ENCODE measurements at regions not wholly inside any gene's neighbourhood (a gene's known extent, or its start where the extent isn't known, plus 50 kb on each side); places are given as distances from the start of the nearest gene placed in this dataset.

DNA sequence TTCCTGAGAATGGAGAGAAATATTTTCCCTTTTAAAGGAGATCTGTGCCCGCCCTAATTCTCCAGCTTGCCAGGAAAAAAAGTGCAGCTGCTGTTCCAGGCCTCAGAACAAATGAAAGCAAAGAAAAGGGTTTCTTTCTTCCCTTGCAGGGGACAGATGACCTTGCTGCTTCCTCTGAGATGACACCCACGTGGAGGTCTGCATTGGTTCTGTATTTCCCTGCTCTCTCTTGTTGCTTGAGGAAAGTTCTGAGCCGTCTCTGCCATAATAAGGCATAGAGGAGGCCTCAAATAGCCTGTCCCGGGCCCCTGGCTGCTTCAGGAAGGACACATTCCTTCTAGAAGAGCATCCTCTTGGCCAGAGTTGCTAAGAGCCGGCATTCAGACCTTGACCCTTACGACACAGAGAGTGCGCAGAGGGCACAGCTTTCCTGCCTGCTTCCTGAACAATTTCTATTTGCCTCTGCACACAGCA is 501.8 kb upstream of the SULF2 start (continued):
- TF ChIP-seq, protein P1, sequence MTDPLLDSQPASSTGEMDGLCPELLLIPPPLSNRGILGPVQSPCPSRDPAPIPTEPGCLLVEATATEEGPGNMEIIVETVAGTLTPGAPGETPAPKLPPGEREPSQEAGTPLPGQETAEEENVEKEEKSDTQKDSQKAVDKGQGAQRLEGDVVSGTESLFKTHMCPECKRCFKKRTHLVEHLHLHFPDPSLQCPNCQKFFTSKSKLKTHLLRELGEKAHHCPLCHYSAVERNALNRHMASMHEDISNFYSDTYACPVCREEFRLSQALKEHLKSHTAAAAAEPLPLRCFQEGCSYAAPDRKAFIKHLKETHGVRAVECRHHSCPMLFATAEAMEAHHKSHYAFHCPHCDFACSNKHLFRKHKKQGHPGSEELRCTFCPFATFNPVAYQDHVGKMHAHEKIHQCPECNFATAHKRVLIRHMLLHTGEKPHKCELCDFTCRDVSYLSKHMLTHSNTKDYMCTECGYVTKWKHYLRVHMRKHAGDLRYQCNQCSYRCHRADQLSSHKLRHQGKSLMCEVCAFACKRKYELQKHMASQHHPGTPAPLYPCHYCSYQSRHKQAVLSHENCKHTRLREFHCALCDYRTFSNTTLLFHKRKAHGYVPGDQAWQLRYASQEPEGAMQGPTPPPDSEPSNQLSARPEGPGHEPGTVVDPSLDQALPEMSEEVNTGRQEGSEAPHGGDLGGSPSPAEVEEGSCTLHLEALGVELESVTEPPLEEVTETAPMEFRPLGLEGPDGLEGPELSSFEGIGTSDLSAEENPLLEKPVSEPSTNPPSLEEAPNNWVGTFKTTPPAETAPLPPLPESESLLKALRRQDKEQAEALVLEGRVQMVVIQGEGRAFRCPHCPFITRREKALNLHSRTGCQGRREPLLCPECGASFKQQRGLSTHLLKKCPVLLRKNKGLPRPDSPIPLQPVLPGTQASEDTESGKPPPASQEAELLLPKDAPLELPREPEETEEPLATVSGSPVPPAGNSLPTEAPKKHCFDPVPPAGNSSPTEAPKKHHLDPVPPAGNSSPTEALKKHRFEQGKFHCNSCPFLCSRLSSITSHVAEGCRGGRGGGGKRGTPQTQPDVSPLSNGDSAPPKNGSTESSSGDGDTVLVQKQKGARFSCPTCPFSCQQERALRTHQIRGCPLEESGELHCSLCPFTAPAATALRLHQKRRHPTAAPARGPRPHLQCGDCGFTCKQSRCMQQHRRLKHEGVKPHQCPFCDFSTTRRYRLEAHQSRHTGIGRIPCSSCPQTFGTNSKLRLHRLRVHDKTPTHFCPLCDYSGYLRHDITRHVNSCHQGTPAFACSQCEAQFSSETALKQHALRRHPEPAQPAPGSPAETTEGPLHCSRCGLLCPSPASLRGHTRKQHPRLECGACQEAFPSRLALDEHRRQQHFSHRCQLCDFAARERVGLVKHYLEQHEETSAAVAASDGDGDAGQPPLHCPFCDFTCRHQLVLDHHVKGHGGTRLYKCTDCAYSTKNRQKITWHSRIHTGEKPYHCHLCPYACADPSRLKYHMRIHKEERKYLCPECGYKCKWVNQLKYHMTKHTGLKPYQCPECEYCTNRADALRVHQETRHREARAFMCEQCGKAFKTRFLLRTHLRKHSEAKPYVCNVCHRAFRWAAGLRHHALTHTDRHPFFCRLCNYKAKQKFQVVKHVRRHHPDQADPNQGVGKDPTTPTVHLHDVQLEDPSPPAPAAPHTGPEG (CRISPR knock-in tag; IDR thresholded peaks at IDR 0.05), result no peak
- TF ChIP-seq FOXO1 (CRISPR knock-in tag; IDR thresholded peaks at IDR 0.05) (no peak), RCOR2 (CRISPR knock-in tag; IDR thresholded peaks at IDR 0.05) (0 out of 2 replicates have a peak, but pooled peaks have one; percentile 14), HMG20A (CRISPR knock-in tag; IDR thresholded peaks at IDR 0.05; ENCODE audit: borderline replicate concordance) (no peak), HNF4A (CRISPR knock-in tag; IDR thresholded peaks at IDR 0.05) (peak; percentile 67), NR2F6 (IDR thresholded peaks at IDR 0.05) (peak; percentile 85), NR2F6 (CRISPR knock-in tag; IDR thresholded peaks at IDR 0.05) (peak; percentile 90), ZNF878 (CRISPR knock-in tag; IDR thresholded peaks at IDR 0.05) (no peak), RXRA (CRISPR knock-in tag; IDR thresholded peaks at IDR 0.05) (0 out of 2 replicates have a peak, but pooled peaks have one; percentile 22), ZNF331 (CRISPR knock-in tag; IDR thresholded peaks at IDR 0.05) (no peak), NFE2L2 (IDR thresholded peaks at IDR 0.05; ENCODE audit: low read length) (no peak), SSRP1 (CRISPR knock-in tag; IDR thresholded peaks at IDR 0.05) (no peak), EZH2 (conservative IDR thresholded peaks at IDR 0.05; ENCODE audit: low read depth, low read length) (no peak), EP300 (IDR thresholded peaks at IDR 0.05; ENCODE audit: low read depth in 2 of 2, low read length in 2 of 2) (no peak), EP300 (CRISPR knock-in tag; IDR thresholded peaks at IDR 0.05; ENCODE audit: borderline replicate concordance) (no peak), PHB2 (IDR thresholded peaks at IDR 0.05; ENCODE audit: partially characterized antibody) (no peak), HCFC1 (IDR thresholded peaks at IDR 0.05; ENCODE audit: low read depth, low read length) (no peak), KDM4B (CRISPR knock-in tag; IDR thresholded peaks at IDR 0.05) (no peak)
- TF ChIP-seq, protein P2, sequence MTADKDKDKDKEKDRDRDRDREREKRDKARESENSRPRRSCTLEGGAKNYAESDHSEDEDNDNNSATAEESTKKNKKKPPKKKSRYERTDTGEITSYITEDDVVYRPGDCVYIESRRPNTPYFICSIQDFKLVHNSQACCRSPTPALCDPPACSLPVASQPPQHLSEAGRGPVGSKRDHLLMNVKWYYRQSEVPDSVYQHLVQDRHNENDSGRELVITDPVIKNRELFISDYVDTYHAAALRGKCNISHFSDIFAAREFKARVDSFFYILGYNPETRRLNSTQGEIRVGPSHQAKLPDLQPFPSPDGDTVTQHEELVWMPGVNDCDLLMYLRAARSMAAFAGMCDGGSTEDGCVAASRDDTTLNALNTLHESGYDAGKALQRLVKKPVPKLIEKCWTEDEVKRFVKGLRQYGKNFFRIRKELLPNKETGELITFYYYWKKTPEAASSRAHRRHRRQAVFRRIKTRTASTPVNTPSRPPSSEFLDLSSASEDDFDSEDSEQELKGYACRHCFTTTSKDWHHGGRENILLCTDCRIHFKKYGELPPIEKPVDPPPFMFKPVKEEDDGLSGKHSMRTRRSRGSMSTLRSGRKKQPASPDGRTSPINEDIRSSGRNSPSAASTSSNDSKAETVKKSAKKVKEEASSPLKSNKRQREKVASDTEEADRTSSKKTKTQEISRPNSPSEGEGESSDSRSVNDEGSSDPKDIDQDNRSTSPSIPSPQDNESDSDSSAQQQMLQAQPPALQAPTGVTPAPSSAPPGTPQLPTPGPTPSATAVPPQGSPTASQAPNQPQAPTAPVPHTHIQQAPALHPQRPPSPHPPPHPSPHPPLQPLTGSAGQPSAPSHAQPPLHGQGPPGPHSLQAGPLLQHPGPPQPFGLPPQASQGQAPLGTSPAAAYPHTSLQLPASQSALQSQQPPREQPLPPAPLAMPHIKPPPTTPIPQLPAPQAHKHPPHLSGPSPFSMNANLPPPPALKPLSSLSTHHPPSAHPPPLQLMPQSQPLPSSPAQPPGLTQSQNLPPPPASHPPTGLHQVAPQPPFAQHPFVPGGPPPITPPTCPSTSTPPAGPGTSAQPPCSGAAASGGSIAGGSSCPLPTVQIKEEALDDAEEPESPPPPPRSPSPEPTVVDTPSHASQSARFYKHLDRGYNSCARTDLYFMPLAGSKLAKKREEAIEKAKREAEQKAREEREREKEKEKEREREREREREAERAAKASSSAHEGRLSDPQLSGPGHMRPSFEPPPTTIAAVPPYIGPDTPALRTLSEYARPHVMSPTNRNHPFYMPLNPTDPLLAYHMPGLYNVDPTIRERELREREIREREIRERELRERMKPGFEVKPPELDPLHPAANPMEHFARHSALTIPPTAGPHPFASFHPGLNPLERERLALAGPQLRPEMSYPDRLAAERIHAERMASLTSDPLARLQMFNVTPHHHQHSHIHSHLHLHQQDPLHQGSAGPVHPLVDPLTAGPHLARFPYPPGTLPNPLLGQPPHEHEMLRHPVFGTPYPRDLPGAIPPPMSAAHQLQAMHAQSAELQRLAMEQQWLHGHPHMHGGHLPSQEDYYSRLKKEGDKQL (CRISPR knock-in tag; IDR thresholded peaks at IDR 0.05; ENCODE audit: low read depth), result no peak
- TF ChIP-seq, protein P3, sequence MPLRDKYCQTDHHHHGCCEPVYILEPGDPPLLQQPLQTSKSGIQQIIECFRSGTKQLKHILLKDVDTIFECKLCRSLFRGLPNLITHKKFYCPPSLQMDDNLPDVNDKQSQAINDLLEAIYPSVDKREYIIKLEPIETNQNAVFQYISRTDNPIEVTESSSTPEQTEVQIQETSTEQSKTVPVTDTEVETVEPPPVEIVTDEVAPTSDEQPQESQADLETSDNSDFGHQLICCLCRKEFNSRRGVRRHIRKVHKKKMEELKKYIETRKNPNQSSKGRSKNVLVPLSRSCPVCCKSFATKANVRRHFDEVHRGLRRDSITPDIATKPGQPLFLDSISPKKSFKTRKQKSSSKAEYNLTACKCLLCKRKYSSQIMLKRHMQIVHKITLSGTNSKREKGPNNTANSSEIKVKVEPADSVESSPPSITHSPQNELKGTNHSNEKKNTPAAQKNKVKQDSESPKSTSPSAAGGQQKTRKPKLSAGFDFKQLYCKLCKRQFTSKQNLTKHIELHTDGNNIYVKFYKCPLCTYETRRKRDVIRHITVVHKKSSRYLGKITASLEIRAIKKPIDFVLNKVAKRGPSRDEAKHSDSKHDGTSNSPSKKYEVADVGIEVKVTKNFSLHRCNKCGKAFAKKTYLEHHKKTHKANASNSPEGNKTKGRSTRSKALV (CRISPR knock-in tag; IDR thresholded peaks at IDR 0.05), result no peak
